SJSA1 (cell line): ENCODE measurements at regions not wholly inside any gene's neighbourhood (a gene's known extent, or its start where the extent isn't known, plus 50 kb on each side); places are given as distances from the start of the nearest gene placed in this dataset.

ENCODE experiments used
- DNase-seq, 2 experiments: peaks; one replicate each; pipeline ENCODE4 v3.0.0-alpha.2; 2015 to 2020; ENCODE audit warnings: low spot score in 2 of 2, low read depth in 1 of 2
- H3K27ac ChIP-seq: fragments of 250-450 bp; sonication (Bioruptor Pico); 2 replicates; pipeline ENCODE4 v1.5.1; 2020; ENCODE audit warnings: mild to moderate bottlenecking, moderate library complexity
- H3K27me3 ChIP-seq: fragments of 250-450 bp; sonication (Bioruptor Pico); replicated peaks from 2 replicates; pipeline ENCODE4 v1.5.1; 2020; ENCODE audit warnings: mild to moderate bottlenecking, moderate library complexity
- H3K36me3 ChIP-seq: fragments of 250-450 bp; sonication (Bioruptor Pico); 2 replicates; pipeline ENCODE4 v1.5.1; 2020; ENCODE audit warnings: mild to moderate bottlenecking
- H3K4me1 ChIP-seq: fragments of 250-450 bp; sonication (Bioruptor Pico); replicated peaks from 2 replicates; pipeline ENCODE4 v1.6.1; 2021; ENCODE audit warnings: mild to moderate bottlenecking
- H3K4me3 ChIP-seq: fragments of 250-450 bp; sonication (Bioruptor Pico); 2 replicates; pipeline ENCODE4 v1.5.1; 2020; ENCODE audit warnings: mild to moderate bottlenecking
- H3K9me3 ChIP-seq: fragments of 250-450 bp; sonication (Bioruptor Pico); replicated peaks from 2 replicates; pipeline ENCODE4 v1.5.1; 2020; ENCODE audit warnings: mild to moderate bottlenecking

- Histone ChIP-seq H3K27ac (no peak overlapping the region), H3K9me3 (0 out of 2 replicates have a peak, but pooled peaks cover 3% of the 10 kb centered on the region), H3K4me3 (no peak overlapping the region), H3K4me1 (no peaks in the 10 kb centered on the region), H3K27me3 (no peaks in the 10 kb centered on the region), H3K36me3 (no peaks in the 10 kb centered on the region)
- no peak for DNase-seq
Observed at GRCh38 chr17:77853191-77853977, 105.1 kb upstream of the TNRC6C start.

DNA sequence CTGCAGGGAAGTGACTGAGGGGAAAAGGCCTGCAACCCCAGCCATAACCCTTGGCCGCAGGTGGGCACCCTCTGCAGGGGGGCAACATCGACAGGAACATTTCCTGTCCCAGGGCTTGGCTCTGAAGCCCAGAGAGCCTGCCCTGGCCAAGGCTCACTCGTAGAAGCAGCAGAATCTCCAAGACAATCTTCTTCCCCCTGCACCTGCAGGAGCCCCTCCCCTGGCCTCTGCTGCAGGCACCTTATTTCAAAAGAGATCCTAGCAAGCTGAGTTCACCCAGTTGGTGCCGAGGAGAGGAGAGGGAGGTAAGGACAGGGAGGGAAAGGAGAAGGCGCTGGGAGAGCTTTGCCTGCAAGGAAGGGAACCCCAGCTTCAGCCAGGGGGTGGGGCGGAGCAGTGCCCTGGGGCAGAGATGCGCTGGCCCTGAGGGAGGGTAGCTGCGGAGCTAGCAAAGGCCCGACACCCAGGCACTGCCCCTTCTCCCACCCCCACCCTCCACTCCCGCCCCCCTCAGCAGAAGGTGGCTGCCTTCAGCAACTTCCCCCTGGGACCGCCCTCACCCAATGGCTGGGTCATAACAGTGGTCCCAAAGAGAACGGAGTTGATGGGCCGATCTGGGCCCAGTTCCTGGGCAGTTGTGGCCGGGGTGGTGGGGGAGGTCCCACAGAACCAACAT, 104.3 kb upstream of the TNRC6C start:
- H3K36me3 ChIP-seq = no peaks in the 10 kb centered on the region

GRCh38 chr17:77854759-77855745, 103.5 kb upstream of the TNRC6C start:
- no peak for DNase-seq
- H3K4me3 ChIP-seq = no peak overlapping the region
- H3K4me1 ChIP-seq = no peaks in the 10 kb centered on the region
- H3K27ac ChIP-seq = no peak overlapping the region
- H3K9me3 ChIP-seq = peaks cover 6% of the 10 kb centered on the region; the same call in 1 of the 2 replicates
- no peaks in the 10 kb centered on the region for H3K27me3 ChIP-seq
- no peaks in the 10 kb centered on the region for H3K36me3 ChIP-seq

More for the DNA sequence above, 104.3 kb upstream of the TNRC6C start:
- no peak for DNase-seq
- Histone ChIP-seq H3K4me1 (no peaks in the 10 kb centered on the region), H3K27ac (no peak overlapping the region), H3K9me3 (peaks cover 6% of the 10 kb centered on the region; the same call in 1 of the 2 replicates), H3K27me3 (no peaks in the 10 kb centered on the region), H3K4me3 (no peak overlapping the region)

DNA sequence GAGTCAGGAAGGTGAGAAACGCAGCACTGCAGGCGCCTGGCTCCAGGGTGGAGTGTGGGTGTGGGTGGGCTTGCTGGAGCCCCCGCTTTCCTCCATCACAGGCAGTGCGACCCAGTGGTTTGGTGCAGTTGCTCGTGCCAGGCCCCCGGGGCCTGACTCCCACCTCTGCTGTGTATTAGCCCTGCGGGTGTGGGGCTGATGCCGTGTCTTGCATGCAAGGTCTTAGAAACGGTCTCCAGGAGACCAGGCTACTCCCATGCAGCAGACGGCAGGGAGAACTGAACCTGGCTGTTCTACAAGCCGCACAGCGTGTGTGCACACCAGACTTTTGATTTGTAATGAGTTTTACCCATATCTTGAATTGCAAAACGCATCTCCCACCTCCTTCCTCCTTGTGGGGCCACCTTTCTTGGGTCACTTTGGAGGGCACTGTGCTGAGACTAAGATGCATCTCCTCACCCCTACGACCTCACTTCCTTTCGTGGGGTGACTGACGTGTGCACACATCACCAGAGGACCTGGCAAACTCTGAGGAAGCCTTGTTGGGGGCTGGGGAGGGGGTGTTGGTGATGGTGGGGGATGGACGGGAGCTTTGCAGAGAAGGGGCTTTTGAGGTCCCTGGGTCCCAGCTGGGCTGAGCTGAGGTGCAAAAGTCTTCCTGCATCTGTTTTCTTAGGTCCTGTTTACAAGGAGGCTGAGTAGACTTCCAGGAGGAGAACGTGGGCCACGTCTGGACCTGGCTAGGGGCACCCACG, 101.8 kb upstream of the TNRC6C start:
- DNase-seq = no peak
- H3K4me1 ChIP-seq = no peaks in the 10 kb centered on the region
- no peak overlapping the region for H3K27ac ChIP-seq
- H3K4me3 ChIP-seq = no peak overlapping the region
- peaks cover 6% of the 10 kb centered on the region; the same call in 1 of the 2 replicates for H3K9me3 ChIP-seq
- H3K27me3 ChIP-seq = no peaks in the 10 kb centered on the region
- H3K36me3 ChIP-seq = no peaks in the 10 kb centered on the region

- no peak for DNase-seq
- Histone ChIP-seq H3K9me3 (peaks cover 4% of the 10 kb centered on the region; the same call in 1 of the 2 replicates), H3K4me1 (no peaks in the 10 kb centered on the region), H3K27me3 (no peaks in the 10 kb centered on the region), H3K4me3 (no peak overlapping the region), H3K27ac (no peak overlapping the region), H3K36me3 (no peaks in the 10 kb centered on the region)
Observed at GRCh38 chr17:77857306-77857555, 101.3 kb upstream of the TNRC6C start.

- no peaks in the 10 kb centered on the region for H3K27me3 ChIP-seq
- DNase-seq = no peak
Observed at GRCh38 chr17:77857613-77858012, 100.9 kb upstream of the TNRC6C start.

DNA sequence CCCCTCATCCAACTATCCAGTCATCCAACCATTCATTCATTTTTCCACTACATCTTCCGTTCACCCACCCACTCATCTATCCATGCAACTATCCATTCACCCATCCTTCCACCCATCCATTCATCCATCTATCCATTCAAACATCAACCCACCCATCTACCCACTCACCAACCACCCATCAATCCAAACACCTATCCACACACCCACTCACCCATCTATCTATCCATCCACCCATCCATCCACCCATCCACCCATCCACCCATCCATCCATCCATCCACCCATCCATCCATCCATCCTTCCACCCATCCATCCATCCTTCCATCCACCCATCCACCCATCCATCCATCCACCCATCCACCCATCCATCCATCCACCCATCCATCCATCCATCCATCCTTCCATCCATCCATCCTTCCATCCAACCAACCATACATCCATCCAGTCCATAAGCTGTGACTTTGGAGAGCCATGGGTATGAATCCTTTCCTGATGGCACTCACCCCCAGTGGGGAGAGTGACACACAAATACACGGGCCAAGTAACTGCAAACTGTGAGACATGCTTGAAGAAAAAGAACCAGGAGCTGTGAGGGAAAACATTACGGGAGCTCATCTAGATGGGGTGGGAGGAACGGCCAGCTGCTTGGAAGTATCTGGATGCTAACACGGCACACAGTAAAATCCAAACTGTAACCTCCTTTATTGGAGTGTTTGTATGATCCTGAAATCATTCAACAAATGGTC, 100.0 kb upstream of the TNRC6C start:
- Histone ChIP-seq H3K9me3 (peaks cover 3% of the 10 kb centered on the region; the same call in 1 of the 2 replicates), H3K4me1 (no peaks in the 10 kb centered on the region), H3K4me3 (no peak overlapping the region), H3K36me3 (no peaks in the 10 kb centered on the region), H3K27ac (no peak overlapping the region), H3K27me3 (no peaks in the 10 kb centered on the region)
- no peak for DNase-seq

More at GRCh38 chr17:77857613-77858012, 100.9 kb upstream of the TNRC6C start:
- H3K4me3 ChIP-seq = no peak overlapping the region
- peaks cover 3% of the 10 kb centered on the region; the same call in 1 of the 2 replicates for H3K9me3 ChIP-seq
- no peaks in the 10 kb centered on the region for H3K36me3 ChIP-seq
- H3K27ac ChIP-seq = no peak overlapping the region
- no peaks in the 10 kb centered on the region for H3K4me1 ChIP-seq

DNA sequence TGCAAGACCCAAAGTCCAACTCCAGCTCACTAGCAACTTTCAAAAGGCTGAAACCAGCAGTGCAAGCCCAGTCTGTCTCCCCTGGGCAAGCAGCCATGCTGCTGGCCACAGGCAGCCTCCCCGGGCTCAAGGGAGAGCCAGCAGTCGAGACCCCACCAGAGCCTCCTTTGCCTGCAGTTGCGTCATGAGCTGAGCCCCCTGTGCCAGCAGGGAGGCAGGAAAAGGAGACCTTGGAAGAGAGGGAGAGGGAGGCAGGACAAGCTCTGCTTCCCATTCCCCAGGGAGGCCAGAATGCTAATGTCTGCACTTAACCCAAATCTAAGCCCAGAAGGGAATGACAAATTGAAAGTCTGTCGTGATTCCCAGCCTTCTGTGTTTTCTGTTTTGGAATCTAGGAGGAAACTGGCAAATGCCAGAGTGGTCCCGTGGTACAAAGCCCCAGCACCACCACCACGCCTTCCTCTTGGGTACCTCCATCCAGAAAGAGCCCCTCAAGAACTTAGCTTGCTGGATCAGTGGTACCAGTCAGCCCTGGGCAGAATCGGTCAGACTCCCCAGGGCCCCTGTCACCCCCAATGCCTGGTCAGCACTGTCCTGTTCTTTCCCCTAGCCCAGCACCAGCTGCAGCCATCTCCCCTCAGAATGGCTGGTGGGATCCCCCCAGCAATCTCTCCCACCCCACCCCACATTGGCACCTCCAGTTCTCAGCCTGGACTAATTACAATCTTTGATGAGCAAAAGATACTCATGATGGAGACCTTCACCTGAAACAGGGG, 99.3 kb upstream of the TNRC6C start:
- H3K27ac ChIP-seq = no peak overlapping the region
- H3K36me3 ChIP-seq = no peaks in the 10 kb centered on the region
- H3K9me3 ChIP-seq = peaks cover 3% of the 10 kb centered on the region; the same call in 1 of the 2 replicates
- H3K4me1 ChIP-seq = no peaks in the 10 kb centered on the region
- H3K4me3 ChIP-seq = no peak overlapping the region
- no peak for DNase-seq
- H3K27me3 ChIP-seq = no peaks in the 10 kb centered on the region

- Histone ChIP-seq H3K9me3 (peaks cover 3% of the 10 kb centered on the region; the same call in 1 of the 2 replicates), H3K36me3 (no peaks in the 10 kb centered on the region), H3K27me3 (no peaks in the 10 kb centered on the region), H3K4me3 (no peak overlapping the region), H3K4me1 (no peaks in the 10 kb centered on the region), H3K27ac (no peak overlapping the region)
- no peak for DNase-seq
Observed at GRCh38 chr17:77861133-77861695, 97.3 kb upstream of the TNRC6C start.

- Histone ChIP-seq H3K4me3 (no peak overlapping the region), H3K36me3 (no peaks in the 10 kb centered on the region), H3K9me3 (peaks cover 3% of the 10 kb centered on the region; the same call in 1 of the 2 replicates), H3K27ac (no peak overlapping the region), H3K27me3 (no peaks in the 10 kb centered on the region), H3K4me1 (no peaks in the 10 kb centered on the region)
- DNase-seq = no peak
Observed at GRCh38 chr17:77861981-77862645, 96.4 kb upstream of the TNRC6C start.
